Fibroblast of lung (primary cell): ENCODE measurements at regions not wholly inside any gene's neighbourhood (a gene's known extent, or its start where the extent isn't known, plus 50 kb on each side); places are given as distances from the start of the nearest gene placed in this dataset.

Source experiments
- DNase-seq, 2 donors: peaks; one replicate each; pipeline versions ENCODE4 v3.0.0 to v3.0.0-alpha.2; 2010; ENCODE audit warnings: low read depth in 2 of 2
- H2AFZ ChIP-seq: 2 replicates; pipeline ENCODE4 v1.5.1; 2012; ENCODE audit warnings: low read length, control low read depth, inconsistent platforms
- H3K27ac ChIP-seq: 2 replicates; pipeline ENCODE4 v1.5.1; 2011; ENCODE audit warnings: low read length, control low read depth; ENCODE audit not compliant: insufficient read depth
- H3K27me3 ChIP-seq: 2 replicates; pipeline ENCODE4 v1.5.1; 2011; ENCODE audit warnings: mild to moderate bottlenecking, low read length; ENCODE audit not compliant: control insufficient read depth, insufficient read depth
- H3K36me3 ChIP-seq: 2 replicates; pipeline ENCODE4 v1.5.1; 2011; ENCODE audit warnings: low read length; ENCODE audit not compliant: control insufficient read depth, insufficient read depth
- H3K4me1 ChIP-seq: 2 replicates; pipeline ENCODE4 v1.5.1; 2011; ENCODE audit warnings: low read length; ENCODE audit not compliant: control insufficient read depth, insufficient read depth; ENCODE audit errors: extremely low read depth
- H3K4me2 ChIP-seq: 2 replicates; pipeline ENCODE4 v1.5.1; 2011; ENCODE audit warnings: low read length, control low read depth; ENCODE audit not compliant: insufficient read depth; ENCODE audit errors: extremely low read depth
- H3K4me3 ChIP-seq, 4 experiments: fragments of 200-600 bp in 1 of 4; sonication (generic) in 1 of 4; replicated peaks in 1 of 4; 2 replicates each; pipeline ENCODE4 v1.5.1; 2011 to 2016; ENCODE audit warnings: low read length in 4 of 4, low read depth in 3 of 4, mild to moderate bottlenecking in 3 of 4, control low read depth in 2 of 4, inconsistent platforms in 1 of 4, mixed read lengths in 1 of 4; ENCODE audit not compliant: insufficient read depth in 1 of 4; ENCODE audit errors: control extremely low read depth in 1 of 4
- H3K79me2 ChIP-seq: 2 replicates; pipeline ENCODE4 v1.5.1; 2012; ENCODE audit warnings: mild to moderate bottlenecking, low read length, inconsistent platforms; ENCODE audit not compliant: control insufficient read depth, insufficient read depth
- H3K9ac ChIP-seq: 2 replicates; pipeline ENCODE4 v1.5.1; 2011; ENCODE audit warnings: mild to moderate bottlenecking, low read length, control low read depth; ENCODE audit not compliant: insufficient read depth
- H3K9me3 ChIP-seq: 2 replicates; pipeline ENCODE4 v1.5.1; 2012; ENCODE audit warnings: low read depth, low read length; ENCODE audit not compliant: control insufficient read depth, insufficient read depth
- H4K20me1 ChIP-seq: 2 replicates; pipeline ENCODE4 v1.5.1; 2011; ENCODE audit warnings: low read length; ENCODE audit not compliant: control insufficient read depth, insufficient read depth; ENCODE audit errors: extremely low read depth
- EZH2 ChIP-seq: IDR thresholded peaks from 2 replicates; pipeline ENCODE4 v1.5.1; 2012; ENCODE audit warnings: low read length, control low read depth, mild to moderate bottlenecking; ENCODE audit errors: missing control alignments
- TF ChIP-seq, protein P1 (sequence below), 2 donors: IDR thresholded peaks in 1 of 2; conservative IDR thresholded peaks in 1 of 2; 1 replicate in 1 of 2; 2 replicates in 1 of 2; pipeline ENCODE4 v1.5.1; 2011 to 2012; ENCODE audit warnings: low read length in 2 of 2, control low read depth in 1 of 2, inconsistent platforms in 1 of 2, low read depth in 1 of 2, mild to moderate bottlenecking in 1 of 2

DNA sequence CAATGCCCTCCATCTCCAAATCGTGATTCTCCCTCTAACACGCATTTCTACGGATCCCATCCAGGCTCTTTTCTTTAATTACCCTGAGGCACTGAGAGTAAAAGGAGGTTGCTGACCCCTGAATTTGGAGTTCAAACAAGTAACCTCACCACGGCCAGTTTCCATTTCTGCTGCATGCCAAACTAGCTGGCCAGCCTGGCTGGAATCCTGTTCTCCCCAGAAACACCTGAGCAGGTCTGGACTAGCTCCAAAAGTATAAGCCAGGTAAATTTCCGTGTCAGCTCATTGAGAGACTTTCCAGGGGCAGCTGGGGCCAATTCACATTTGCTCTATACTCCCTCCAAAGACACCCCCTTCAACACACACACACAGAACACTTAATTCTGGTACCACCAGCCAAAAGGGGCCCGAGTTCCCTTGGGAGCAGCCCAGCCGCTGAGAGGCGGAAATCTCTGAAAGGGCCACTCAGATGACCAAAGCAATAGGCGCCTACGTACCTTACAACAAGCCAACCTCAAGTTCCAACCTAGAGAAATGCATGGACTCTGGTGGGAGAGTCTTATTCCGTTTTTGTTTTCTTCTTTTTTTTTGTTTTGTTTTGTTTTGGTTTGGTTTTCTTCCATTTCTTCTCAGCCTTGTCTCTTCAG, 131.4 kb downstream of the NDUFA12 start:
- no peaks in the 10 kb centered on the region for H3K4me1 ChIP-seq
- no peak overlapping the region for H3K27ac ChIP-seq
- H4K20me1 ChIP-seq = no peaks in the 10 kb centered on the region
- H2AFZ ChIP-seq = no peak overlapping the region
- no peak for DNase-seq
- H3K9me3 ChIP-seq = no peaks in the 10 kb centered on the region
- H3K4me2 ChIP-seq = no peak overlapping the region
- H3K9ac ChIP-seq = no peak overlapping the region
- H3K36me3 ChIP-seq = no peaks in the 10 kb centered on the region
- TF ChIP-seq, protein P1, sequence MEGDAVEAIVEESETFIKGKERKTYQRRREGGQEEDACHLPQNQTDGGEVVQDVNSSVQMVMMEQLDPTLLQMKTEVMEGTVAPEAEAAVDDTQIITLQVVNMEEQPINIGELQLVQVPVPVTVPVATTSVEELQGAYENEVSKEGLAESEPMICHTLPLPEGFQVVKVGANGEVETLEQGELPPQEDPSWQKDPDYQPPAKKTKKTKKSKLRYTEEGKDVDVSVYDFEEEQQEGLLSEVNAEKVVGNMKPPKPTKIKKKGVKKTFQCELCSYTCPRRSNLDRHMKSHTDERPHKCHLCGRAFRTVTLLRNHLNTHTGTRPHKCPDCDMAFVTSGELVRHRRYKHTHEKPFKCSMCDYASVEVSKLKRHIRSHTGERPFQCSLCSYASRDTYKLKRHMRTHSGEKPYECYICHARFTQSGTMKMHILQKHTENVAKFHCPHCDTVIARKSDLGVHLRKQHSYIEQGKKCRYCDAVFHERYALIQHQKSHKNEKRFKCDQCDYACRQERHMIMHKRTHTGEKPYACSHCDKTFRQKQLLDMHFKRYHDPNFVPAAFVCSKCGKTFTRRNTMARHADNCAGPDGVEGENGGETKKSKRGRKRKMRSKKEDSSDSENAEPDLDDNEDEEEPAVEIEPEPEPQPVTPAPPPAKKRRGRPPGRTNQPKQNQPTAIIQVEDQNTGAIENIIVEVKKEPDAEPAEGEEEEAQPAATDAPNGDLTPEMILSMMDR (conservative IDR thresholded peaks at IDR 0.05 in 1 of 2, IDR thresholded peaks at IDR 0.05 in 1 of 2; ENCODE audit: low read depth in 1 of 2, low read length in 2 of 2) = no peak
- TF ChIP-seq EZH2 = no peak
- no peak overlapping the region for H3K4me3 ChIP-seq
- no peaks in the 10 kb centered on the region for H3K79me2 ChIP-seq
- peaks cover 51% of the 10 kb centered on the region for H3K27me3 ChIP-seq

- Histone ChIP-seq H2AFZ (no peak overlapping the region), H3K27ac (no peak overlapping the region), H3K36me3 (no peaks in the 10 kb centered on the region), H3K4me3 (no peak overlapping the region), H3K4me1 (no peaks in the 10 kb centered on the region), H4K20me1 (no peaks in the 10 kb centered on the region), H3K4me2 (no peak overlapping the region), H3K9ac (no peak overlapping the region), H3K27me3 (peaks cover 47% of the 10 kb centered on the region), H3K79me2 (no peaks in the 10 kb centered on the region), H3K9me3 (no peaks in the 10 kb centered on the region)
- DNase-seq = no peak
- TF ChIP-seq, protein P1 (conservative IDR thresholded peaks at IDR 0.05 in 1 of 2, IDR thresholded peaks at IDR 0.05 in 1 of 2; ENCODE audit: low read depth in 1 of 2, low read length in 2 of 2) = no peak
- TF ChIP-seq EZH2 = no peak
These were observed 133.0 kb downstream of the NDUFA12 start for GRCh38 chr12:94870511-94870910.

DNA sequence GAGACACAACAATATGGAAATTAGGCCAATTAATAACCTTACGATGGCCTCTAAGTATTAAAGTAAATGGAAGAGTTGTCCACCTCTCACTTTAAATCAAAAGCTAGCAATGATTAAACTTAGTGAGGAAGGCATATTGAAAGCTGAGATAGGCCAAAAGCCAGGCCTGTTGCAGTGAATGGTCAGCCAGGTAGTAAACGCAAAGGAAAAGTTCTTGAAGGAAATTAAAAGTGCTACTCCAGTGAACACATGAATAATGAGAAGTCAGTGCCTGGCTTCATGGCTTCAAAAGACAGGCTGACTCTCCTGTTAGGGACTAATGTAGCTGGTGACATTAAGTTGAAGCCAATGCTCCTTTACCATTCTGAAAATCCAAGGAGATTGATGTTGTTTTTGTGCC, 135.3 kb downstream of the NDUFA12 start:
- H3K79me2 ChIP-seq = no peaks in the 10 kb centered on the region

More for the DNA sequence above, 135.3 kb downstream of the NDUFA12 start:
- no peak overlapping the region for H3K4me2 ChIP-seq
- no peak for TF ChIP-seq EZH2
- TF ChIP-seq, protein P1 (conservative IDR thresholded peaks at IDR 0.05 in 1 of 2, IDR thresholded peaks at IDR 0.05 in 1 of 2; ENCODE audit: low read depth in 1 of 2, low read length in 2 of 2) = no peak
- H2AFZ ChIP-seq = no peak overlapping the region
- no peak for DNase-seq
- H3K4me1 ChIP-seq = no peaks in the 10 kb centered on the region
- no peak overlapping the region for H3K9ac ChIP-seq
- H3K9me3 ChIP-seq = no peaks in the 10 kb centered on the region
- no peak overlapping the region for H3K4me3 ChIP-seq
- no peak overlapping the region for H3K27ac ChIP-seq
- peaks cover 26% of the 10 kb centered on the region for H3K27me3 ChIP-seq
- no peaks in the 10 kb centered on the region for H3K36me3 ChIP-seq
- no peaks in the 10 kb centered on the region for H4K20me1 ChIP-seq
